ENCODE measurements at regions not wholly inside any gene's neighbourhood (a gene's known extent, or its start where the extent isn't known, plus 50 kb on each side); places are given as distances from the start of the nearest gene placed in this dataset.
A peak's percentile ranks its signal among the peaks of the same experiment; 100 is the strongest.

- no peak overlapping the region for H3K4me2 ChIP-seq (ENCODE audit: low read length)
- no peak overlapping the region for H2AFZ ChIP-seq (ENCODE audit: low read depth, low read length)
- TF ChIP-seq POLR2AphosphoS5 (IDR thresholded peaks at IDR 0.05), result no peak
- no peaks in the 10 kb centered on the region for H3K27me3 ChIP-seq (ENCODE audit: insufficient read depth, low read depth, low read length)
- H3K36me3 ChIP-seq (ENCODE audit: insufficient read depth, low read length), result no peaks in the 10 kb centered on the region
- H3K27ac ChIP-seq (ENCODE audit: low read length), result no peak overlapping the region
- no peaks in the 10 kb centered on the region for H3K9me2 ChIP-seq (ENCODE audit: insufficient read depth, low read length)
- no peaks in the 10 kb centered on the region for H3F3A ChIP-seq (ENCODE audit: insufficient read depth, low read length, poor library complexity, severe bottlenecking)
- no peaks in the 10 kb centered on the region for H3K79me2 ChIP-seq (replicated peaks; ENCODE audit: insufficient read depth, low read length)
- no peak overlapping the region for H3K4me3 ChIP-seq (ENCODE audit: low read length)
- H3K9ac ChIP-seq (ENCODE audit: low read length), result no peak overlapping the region
- H4K20me1 ChIP-seq (ENCODE audit: insufficient read depth), result no peaks in the 10 kb centered on the region
- H3K9me3 ChIP-seq (ENCODE audit: low read length), result no peaks in the 10 kb centered on the region
Measured at GRCh38 chr14:97976861-97977260, 1179.7 kb downstream of the VRK1 start.

- no peak overlapping the region for H2AFZ ChIP-seq (ENCODE audit: low read depth, low read length)
- no peaks in the 10 kb centered on the region for H3K36me3 ChIP-seq (ENCODE audit: insufficient read depth, low read length)
- H3K9me2 ChIP-seq (ENCODE audit: insufficient read depth, low read length), result no peaks in the 10 kb centered on the region
- no peak overlapping the region for H3K4me2 ChIP-seq (ENCODE audit: low read length)
- H3K9ac ChIP-seq (ENCODE audit: low read length), result peak overlapping the region; percentile 11
- no peaks in the 10 kb centered on the region for H4K20me1 ChIP-seq (ENCODE audit: insufficient read depth)
- no peaks in the 10 kb centered on the region for H3K27me3 ChIP-seq (ENCODE audit: insufficient read depth, low read depth, low read length)
- H3K9me3 ChIP-seq (ENCODE audit: low read length), result no peaks in the 10 kb centered on the region
- no peak for TF ChIP-seq MXI1 (conservative IDR thresholded peaks at IDR 0.05; ENCODE audit: poor library complexity, severe bottlenecking)
- TF ChIP-seq EZH2 (IDR thresholded peaks at IDR 0.05; ENCODE audit: borderline replicate concordance, insufficient read depth, low read length, poor library complexity, severe bottlenecking), result no peak
- TF ChIP-seq EP300 (conservative IDR thresholded peaks at IDR 0.05; ENCODE audit: poor library complexity, severe bottlenecking), result no peak
- TF ChIP-seq POLR2AphosphoS5 (IDR thresholded peaks at IDR 0.05), result no peak
- TF ChIP-seq SMC3 (conservative IDR thresholded peaks at IDR 0.05; ENCODE audit: poor library complexity), result no peak
- TF ChIP-seq RAD21 (conservative IDR thresholded peaks at IDR 0.05), result no peak
- no peak for TF ChIP-seq REST (IDR thresholded peaks at IDR 0.05; ENCODE audit: borderline replicate concordance)
- TF ChIP-seq TAF1 (IDR thresholded peaks at IDR 0.05; ENCODE audit: low read depth), result no peak
- TF ChIP-seq CTCF (IDR thresholded peaks at IDR 0.05; ENCODE audit: poor library complexity, severe bottlenecking), result no peak
- no peaks in the 10 kb centered on the region for H3F3A ChIP-seq (ENCODE audit: insufficient read depth, low read length, poor library complexity, severe bottlenecking)
- no peaks in the 10 kb centered on the region for H3K79me2 ChIP-seq (replicated peaks; ENCODE audit: insufficient read depth, low read length)
- no peak overlapping the region for H3K4me3 ChIP-seq (ENCODE audit: low read length)
- H3K27ac ChIP-seq (ENCODE audit: low read length), result peak overlapping the region; percentile 48
Measured at GRCh38 chr14:97977651-97978261, 1180.6 kb downstream of the VRK1 start.

All from neural cell (in vitro differentiated cells).